Gastroesophageal sphincter (tissue), 4 donors: ENCODE measurements at regions not wholly inside any gene's neighbourhood (a gene's known extent, or its start where the extent isn't known, plus 50 kb on each side); places are given as distances from the start of the nearest gene placed in this dataset.

Experiments used
- ATAC-seq: fragments of 150-250 bp; one replicate; pipeline ENCODE4 v1.9.1; 2016; ENCODE audit warnings: mild to moderate bottlenecking, moderate library complexity
- H3K27ac ChIP-seq, 4 donors: fragments of 200-600 bp; sonication (generic) in 3 of 4; 1 replicate in 3 of 4; 2 replicates in 1 of 4; pipeline ENCODE4 v1.5.1; 2016 to 2019
- H3K27me3 ChIP-seq: fragments of 200-600 bp; sonication (generic); one replicate; pipeline ENCODE4 v1.5.1; 2019
- H3K36me3 ChIP-seq, 2 donors: fragments of 200-600 bp; sonication (generic); one replicate each; pipeline ENCODE4 v1.5.1; 2019; ENCODE audit warnings: control low read depth in 1 of 2
- H3K4me1 ChIP-seq, 3 donors: fragments of 200-600 bp; sonication (generic); 1 replicate in 2 of 3; 2 replicates in 1 of 3; pipeline ENCODE4 v1.5.1; 2016 to 2019; ENCODE audit warnings: control low read depth in 2 of 3
- H3K4me3 ChIP-seq, 2 donors: fragments of 200-600 bp; sonication (generic); one replicate each; pipeline ENCODE4 v1.5.1; 2019; ENCODE audit warnings: mild to moderate bottlenecking in 1 of 2, moderate library complexity in 1 of 2
- H3K9me3 ChIP-seq, 3 donors: fragments of 200-600 bp; sonication (generic); one replicate each; pipeline ENCODE4 v1.5.1; 2017 to 2019; ENCODE audit warnings: control low read depth in 2 of 3
- EP300 ChIP-seq: sonication (generic); formaldehyde crosslinking; IDR thresholded peaks from one replicate; pipeline ENCODE4 v1.6.1; 2017; ENCODE audit warnings: antibody characterized with exemption, mild to moderate bottlenecking
- POLR2A ChIP-seq, 2 donors: fragments of 450-650 bp; IDR thresholded peaks; one replicate each; pipeline ENCODE4 v1.6.1; 2017; ENCODE audit warnings: antibody characterized with exemption in 2 of 2, mild to moderate bottlenecking in 2 of 2, moderate library complexity in 1 of 2
- POLR2AphosphoS5 ChIP-seq: sonication (generic); formaldehyde crosslinking; IDR thresholded peaks from one replicate; pipeline ENCODE4 v1.6.1; 2017; ENCODE audit warnings: antibody characterized with exemption
- WGBS, 2 donors: methylation state at CpG; one replicate each; pipeline ENCODE4 v1.1.5; 2018; ENCODE audit warnings: low coverage in 1 of 2; 5-methylcytosine and 5-hydroxymethylcytosine counted together
- TF ChIP-seq, protein P1 (sequence below), 4 experiments: fragments of 200-600 bp in 2 of 4; fragments of 450-650 bp in 2 of 4; sonication (generic) in 1 of 4; IDR thresholded peaks; one replicate each; pipeline ENCODE4 v1.5.1; 2017 to 2019; ENCODE audit warnings: antibody characterized with exemption in 4 of 4, mild to moderate bottlenecking in 2 of 4, moderate library complexity in 2 of 4

DNA sequence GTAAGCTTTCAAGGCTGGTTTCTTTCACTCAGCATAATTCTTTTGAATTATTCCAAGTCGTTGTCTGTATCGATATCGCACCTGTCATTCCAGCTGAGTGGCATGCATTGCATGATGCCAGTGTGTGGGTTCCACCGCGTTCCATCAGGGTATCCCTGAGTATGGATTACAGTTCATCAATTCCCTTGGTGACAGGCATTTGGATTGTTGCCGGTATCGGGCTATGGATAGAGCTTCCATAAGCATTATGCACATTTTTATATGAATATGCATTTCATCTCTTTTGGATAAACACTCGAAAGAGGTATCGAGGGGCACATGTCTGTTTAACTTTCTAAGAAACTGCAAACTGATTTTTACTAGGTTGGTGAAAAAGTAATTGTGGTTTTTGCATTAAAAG is 698.8 kb downstream of the BRD1 start:
- Histone ChIP-seq H3K27ac (no peak overlapping the region), H3K36me3 (no peaks in the 10 kb centered on the region), H3K9me3 (no peaks in the 10 kb centered on the region), H3K4me3 (no peak overlapping the region), H3K4me1 (no peaks in the 10 kb centered on the region), H3K27me3 (peaks cover 45% of the 10 kb centered on the region)
- TF ChIP-seq POLR2AphosphoS5 (no peak), POLR2A (IDR thresholded peaks at IDR 0.05) (no peak), EP300 (no peak)
- WGBS, 2 donors = 88 to 91% methylated on average over 7 to 9 of the region's 9 CpGs
- ATAC-seq = no peak

DNA sequence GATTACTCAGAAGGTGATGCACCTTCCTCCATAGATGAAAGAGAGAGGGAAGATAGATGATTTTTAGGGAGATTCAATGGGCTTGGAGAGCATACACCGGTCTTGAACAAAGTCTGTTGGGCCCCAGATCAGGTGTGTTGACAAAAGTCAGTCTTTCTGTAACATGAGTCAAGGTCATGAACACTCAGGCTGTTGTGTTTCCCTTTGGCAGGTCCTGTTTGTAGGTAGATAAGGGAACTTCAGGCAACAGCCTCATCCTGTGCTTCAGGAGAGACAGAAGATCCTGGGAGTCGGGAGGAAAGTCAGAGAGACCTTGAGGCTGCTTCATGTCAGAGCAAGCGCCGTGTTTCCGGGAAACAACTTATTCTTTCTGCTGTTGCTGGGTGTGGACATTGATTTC is 703.1 kb downstream of the BRD1 start:
- Histone ChIP-seq H3K9me3 (no peaks in the 10 kb centered on the region), H3K27me3 (peaks cover 34% of the 10 kb centered on the region), H3K27ac (no peak overlapping the region), H3K4me1 (no peaks in the 10 kb centered on the region), H3K36me3 (no peaks in the 10 kb centered on the region), H3K4me3 (no peak overlapping the region)
- WGBS, 2 donors = 52 to 84% methylated on average over 2 to 5 of the region's 5 CpGs
- TF ChIP-seq POLR2AphosphoS5 (no peak), POLR2A (IDR thresholded peaks at IDR 0.05) (no peak), EP300 (no peak)
- TF ChIP-seq, protein P1, sequence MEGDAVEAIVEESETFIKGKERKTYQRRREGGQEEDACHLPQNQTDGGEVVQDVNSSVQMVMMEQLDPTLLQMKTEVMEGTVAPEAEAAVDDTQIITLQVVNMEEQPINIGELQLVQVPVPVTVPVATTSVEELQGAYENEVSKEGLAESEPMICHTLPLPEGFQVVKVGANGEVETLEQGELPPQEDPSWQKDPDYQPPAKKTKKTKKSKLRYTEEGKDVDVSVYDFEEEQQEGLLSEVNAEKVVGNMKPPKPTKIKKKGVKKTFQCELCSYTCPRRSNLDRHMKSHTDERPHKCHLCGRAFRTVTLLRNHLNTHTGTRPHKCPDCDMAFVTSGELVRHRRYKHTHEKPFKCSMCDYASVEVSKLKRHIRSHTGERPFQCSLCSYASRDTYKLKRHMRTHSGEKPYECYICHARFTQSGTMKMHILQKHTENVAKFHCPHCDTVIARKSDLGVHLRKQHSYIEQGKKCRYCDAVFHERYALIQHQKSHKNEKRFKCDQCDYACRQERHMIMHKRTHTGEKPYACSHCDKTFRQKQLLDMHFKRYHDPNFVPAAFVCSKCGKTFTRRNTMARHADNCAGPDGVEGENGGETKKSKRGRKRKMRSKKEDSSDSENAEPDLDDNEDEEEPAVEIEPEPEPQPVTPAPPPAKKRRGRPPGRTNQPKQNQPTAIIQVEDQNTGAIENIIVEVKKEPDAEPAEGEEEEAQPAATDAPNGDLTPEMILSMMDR (IDR thresholded peaks at IDR 0.05) = no peak
- no peak for ATAC-seq

DNA sequence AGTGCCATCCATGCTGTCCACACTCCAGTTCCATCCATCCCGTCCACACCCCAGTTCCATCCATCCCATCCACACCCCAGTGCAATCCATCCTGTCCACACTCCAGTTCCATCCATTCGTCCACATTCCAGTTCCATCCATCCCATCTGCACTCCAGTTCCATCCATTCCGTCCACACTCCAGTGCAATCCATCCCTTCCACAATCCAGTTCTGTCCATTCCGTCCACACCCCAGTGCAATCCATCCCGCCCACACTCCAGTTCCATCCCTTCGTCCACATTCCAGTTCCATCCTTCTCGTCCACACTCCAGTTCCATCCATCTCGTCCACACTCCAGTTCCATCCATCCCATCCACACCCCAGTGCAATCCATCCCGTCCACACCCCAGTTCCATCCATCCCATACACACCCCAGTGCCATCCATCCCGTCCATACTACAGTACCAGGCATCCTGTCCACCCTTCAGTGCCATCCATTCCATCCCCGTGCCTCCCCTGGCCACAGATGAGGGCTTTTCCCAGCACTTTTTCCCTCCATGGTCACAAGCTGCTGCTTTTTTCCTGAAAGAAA is 704.0 kb downstream of the BRD1 start:
- no peaks in the 10 kb centered on the region for H3K36me3 ChIP-seq
- no peak overlapping the region for H3K27ac ChIP-seq
- H3K4me3 ChIP-seq = no peak overlapping the region
- TF ChIP-seq, protein P1 (IDR thresholded peaks at IDR 0.05) = no peak
- TF ChIP-seq POLR2A (IDR thresholded peaks at IDR 0.05) = no peak
- no peak for TF ChIP-seq POLR2AphosphoS5
- no peak for TF ChIP-seq EP300
- ATAC-seq = no peak
- no peaks in the 10 kb centered on the region for H3K9me3 ChIP-seq
- 73 to 84% methylated on average over 9 to 11 of the region's 11 CpGs for WGBS, 2 donors
- no peaks in the 10 kb centered on the region for H3K4me1 ChIP-seq
- H3K27me3 ChIP-seq = peaks cover 32% of the 10 kb centered on the region

DNA sequence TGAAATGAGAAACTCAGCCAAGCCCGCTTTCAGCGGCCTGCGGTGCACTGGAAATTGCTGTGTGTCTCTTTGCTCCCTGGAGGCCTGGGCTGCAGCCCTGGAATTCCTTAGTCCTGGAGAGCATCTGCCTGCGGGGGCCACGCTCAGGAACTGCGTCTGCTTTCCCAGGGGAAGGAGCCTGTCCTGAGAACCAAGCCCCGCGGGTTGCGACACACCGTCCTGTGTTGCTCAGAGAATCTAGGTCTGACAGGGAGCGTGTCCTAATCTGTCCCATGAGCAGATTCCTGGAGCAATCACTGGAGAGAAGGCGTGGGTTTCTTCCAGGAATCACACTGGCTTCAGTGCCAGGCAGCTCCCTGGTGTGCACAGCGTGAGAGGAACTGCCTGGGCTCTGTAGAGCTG is 708.1 kb downstream of the BRD1 start:
- no peaks in the 10 kb centered on the region for H3K4me1 ChIP-seq
- peak; percentile 34 for TF ChIP-seq POLR2AphosphoS5
- TF ChIP-seq EP300 = no peak
- no peaks in the 10 kb centered on the region for H3K9me3 ChIP-seq
- 12% methylated on average over 5 of the region's 13 CpGs; no CpG with 5 or more reads in 1 of the 2 donors for WGBS, 2 donors
- H3K4me3 ChIP-seq = no peak overlapping the region
- no peak overlapping the region for H3K27ac ChIP-seq
- peak; percentile 74 for ATAC-seq
- no peaks in the 10 kb centered on the region for H3K36me3 ChIP-seq
- peaks cover 24% of the 10 kb centered on the region for H3K27me3 ChIP-seq

DNA sequence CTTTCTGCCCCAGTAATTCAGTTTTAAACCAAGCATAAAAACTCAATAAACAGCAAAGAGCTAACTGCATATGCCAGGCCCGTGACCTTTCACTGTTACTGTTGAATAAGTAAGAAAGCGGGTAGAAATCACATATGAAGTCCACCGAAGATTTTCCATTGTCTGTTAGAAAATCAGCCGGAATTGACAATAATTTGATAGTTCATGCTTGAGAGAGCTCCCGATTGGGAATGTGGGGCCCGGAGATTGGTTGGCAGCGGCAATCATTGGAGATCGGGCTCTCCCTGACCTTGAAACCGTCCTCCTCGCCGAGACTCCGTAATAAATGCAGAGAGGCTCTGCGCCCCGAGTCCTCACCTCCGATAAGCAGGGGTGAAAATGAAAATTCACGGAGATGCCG is 709.6 kb downstream of the BRD1 start:
- no peak overlapping the region for H3K4me3 ChIP-seq
- no peaks in the 10 kb centered on the region for H3K36me3 ChIP-seq
- no peak overlapping the region for H3K27ac ChIP-seq
- peaks cover 22% of the 10 kb centered on the region for H3K27me3 ChIP-seq
- no peaks in the 10 kb centered on the region for H3K4me1 ChIP-seq
- no peak for ATAC-seq
- H3K9me3 ChIP-seq = no peaks in the 10 kb centered on the region
- TF ChIP-seq EP300 = no peak
- TF ChIP-seq POLR2A (IDR thresholded peaks at IDR 0.05) = no peak
- no peak for TF ChIP-seq POLR2AphosphoS5
- TF ChIP-seq, protein P1 (IDR thresholded peaks at IDR 0.05) = no peak
- 95% methylated on average over 12 to 17 of the region's 17 CpGs for WGBS, 2 donors

DNA sequence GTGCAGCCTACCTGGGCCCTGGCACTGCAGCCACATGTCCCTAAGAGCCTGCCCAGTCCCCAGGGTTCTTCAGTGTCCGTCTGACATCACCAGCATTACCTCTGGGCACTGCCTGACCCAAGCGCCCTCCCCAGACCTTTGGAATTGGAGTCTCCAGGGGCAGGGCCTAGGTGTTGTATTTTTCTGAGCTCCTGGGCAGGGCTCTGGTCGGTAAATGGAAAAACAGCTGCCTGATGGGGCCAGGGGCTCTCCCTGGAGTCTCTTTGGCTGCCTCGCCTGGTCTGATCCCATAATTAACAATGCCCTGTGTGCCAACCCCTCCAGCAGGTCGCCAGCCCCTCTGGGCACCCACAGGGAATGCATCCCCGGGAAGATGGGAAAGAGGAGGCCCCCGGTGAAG is 710.2 kb downstream of the BRD1 start:
- no peak overlapping the region for H3K27ac ChIP-seq
- no peak for TF ChIP-seq POLR2AphosphoS5
- no peak for TF ChIP-seq EP300
- TF ChIP-seq, protein P1 (IDR thresholded peaks at IDR 0.05) = no peak
- no peak for TF ChIP-seq POLR2A (IDR thresholded peaks at IDR 0.05)
- 40% methylated on average over 3 of the region's 7 CpGs; no CpG with 5 or more reads in 1 of the 2 donors for WGBS, 2 donors
- H3K4me3 ChIP-seq = no peak overlapping the region
- peaks cover 24% of the 10 kb centered on the region for H3K27me3 ChIP-seq
- ATAC-seq = no peak
- no peaks in the 10 kb centered on the region for H3K9me3 ChIP-seq
- no peaks in the 10 kb centered on the region for H3K4me1 ChIP-seq
- no peaks in the 10 kb centered on the region for H3K36me3 ChIP-seq
